WTC11 (cell line): ENCODE measurements at regions not wholly inside any gene's neighbourhood (a gene's known extent, or its start where the extent isn't known, plus 50 kb on each side); places are given as distances from the start of the nearest gene placed in this dataset.

Experiments used
- AFF4 ChIP-seq: sonication (generic); formaldehyde crosslinking; IDR thresholded peaks from 2 replicates; pipeline ENCODE4 v1.8.1; 2023; ENCODE audit warnings: mild to moderate bottlenecking, missing genetic modification reagents, borderline replicate concordance
- ATF1 ChIP-seq: sonication (generic); formaldehyde crosslinking; IDR thresholded peaks from 2 replicates; pipeline ENCODE4 v1.8.1; 2023; ENCODE audit warnings: mild to moderate bottlenecking, moderate library complexity, missing genetic modification reagents
- ATF2 ChIP-seq: sonication (generic); formaldehyde crosslinking; IDR thresholded peaks from 2 replicates; pipeline ENCODE4 v1.8.1; 2022; ENCODE audit warnings: low read depth, missing genetic modification reagents, borderline replicate concordance
- CREB1 ChIP-seq: sonication (generic); formaldehyde crosslinking; IDR thresholded peaks from 2 replicates; pipeline ENCODE4 v1.8.0; 2023; ENCODE audit warnings: mild to moderate bottlenecking, missing genetic modification reagents
- CTCF ChIP-seq: fragments of 200-600 bp; IDR thresholded peaks from 2 replicates; pipeline ENCODE4 v1.8.0; 2022; ENCODE audit warnings: antibody characterized with exemption
- E2F4 ChIP-seq: sonication (generic); formaldehyde crosslinking; IDR thresholded peaks from 2 replicates; pipeline ENCODE4 v1.8.1; 2022; ENCODE audit warnings: low read depth, mild to moderate bottlenecking, moderate library complexity, missing genetic modification reagents, borderline replicate concordance
- JUN ChIP-seq: sonication (generic); formaldehyde crosslinking; IDR thresholded peaks from 2 replicates; pipeline ENCODE4 v1.8.0; 2023; ENCODE audit warnings: mild to moderate bottlenecking, missing genetic modification reagents
- NFATC4 ChIP-seq: fragments of 250-450 bp; sonication (Bioruptor Pico); IDR thresholded peaks from 2 replicates; pipeline ENCODE4 v1.9.0; 2021; ENCODE audit warnings: mild to moderate bottlenecking
- NR3C1 ChIP-seq: sonication (generic); formaldehyde crosslinking; conservative IDR thresholded peaks from 2 replicates; pipeline ENCODE4 v1.8.1; 2023; ENCODE audit warnings: low read depth, mild to moderate bottlenecking, missing genetic modification reagents
- PREB ChIP-seq: sonication (generic); formaldehyde crosslinking; IDR thresholded peaks from 2 replicates; pipeline ENCODE4 v1.8.1; 2022; ENCODE audit warnings: mild to moderate bottlenecking, missing genetic modification reagents, moderate library complexity, borderline replicate concordance
- SP1 ChIP-seq: sonication (generic); formaldehyde crosslinking; conservative IDR thresholded peaks from 2 replicates; pipeline ENCODE4 v1.8.1; 2022; ENCODE audit warnings: missing genetic modification reagents
- TEAD4 ChIP-seq: sonication (generic); formaldehyde crosslinking; IDR thresholded peaks from 2 replicates; pipeline ENCODE4 v1.8.0; 2022; ENCODE audit warnings: mild to moderate bottlenecking, missing genetic modification reagents
- ZNF121 ChIP-seq: sonication (generic); formaldehyde crosslinking; IDR thresholded peaks from 2 replicates; pipeline ENCODE4 v1.8.0; 2023; ENCODE audit warnings: missing genetic modification reagents
- ZNF512 ChIP-seq: sonication (generic); formaldehyde crosslinking; IDR thresholded peaks from 2 replicates; pipeline ENCODE4 v1.8.1; 2022; ENCODE audit warnings: missing genetic modification reagents, borderline replicate concordance

GRCh38 chr10:3689871-3690510 is 95.0 kb downstream of the KLF6 start:
- TF ChIP-seq PREB (CRISPR knock-in tag) (no peak), CTCF (no peak), JUN (CRISPR knock-in tag) (no peak), ATF2 (no peak), ZNF121 (CRISPR knock-in tag) (no peak), CREB1 (CRISPR knock-in tag) (no peak), NFATC4 (CRISPR knock-in tag) (no peak), ATF1 (no peak), ZNF512 (no peak), TEAD4 (CRISPR knock-in tag) (no peak), E2F4 (CRISPR knock-in tag) (no peak), AFF4 (no peak), NR3C1 (CRISPR knock-in tag) (no peak), SP1 (no peak)
